ENCODE measurements at regions not wholly inside any gene's neighbourhood (a gene's known extent, or its start where the extent isn't known, plus 50 kb on each side); places are given as distances from the start of the nearest gene placed in this dataset.

DNA sequence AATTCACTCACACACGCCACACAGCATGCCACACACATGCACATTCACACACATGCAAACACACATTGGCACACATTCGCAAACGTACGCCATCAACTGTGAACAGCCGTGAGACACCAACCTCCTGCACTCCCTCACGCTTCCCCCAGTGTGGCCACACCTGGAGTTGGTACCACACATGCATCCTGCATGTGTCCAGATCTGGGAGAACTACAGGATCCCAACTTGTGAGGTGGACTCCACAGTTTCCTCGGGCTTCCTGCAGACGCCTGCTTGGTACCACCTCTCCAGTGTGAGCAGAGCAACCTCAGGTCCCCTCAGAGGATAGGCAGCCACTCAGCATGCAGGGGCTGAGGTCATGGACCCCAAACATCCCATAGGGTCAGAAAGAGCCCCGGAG is 239.0 kb downstream of the EIPR1 start:
- no peak for DNase-seq

DNA sequence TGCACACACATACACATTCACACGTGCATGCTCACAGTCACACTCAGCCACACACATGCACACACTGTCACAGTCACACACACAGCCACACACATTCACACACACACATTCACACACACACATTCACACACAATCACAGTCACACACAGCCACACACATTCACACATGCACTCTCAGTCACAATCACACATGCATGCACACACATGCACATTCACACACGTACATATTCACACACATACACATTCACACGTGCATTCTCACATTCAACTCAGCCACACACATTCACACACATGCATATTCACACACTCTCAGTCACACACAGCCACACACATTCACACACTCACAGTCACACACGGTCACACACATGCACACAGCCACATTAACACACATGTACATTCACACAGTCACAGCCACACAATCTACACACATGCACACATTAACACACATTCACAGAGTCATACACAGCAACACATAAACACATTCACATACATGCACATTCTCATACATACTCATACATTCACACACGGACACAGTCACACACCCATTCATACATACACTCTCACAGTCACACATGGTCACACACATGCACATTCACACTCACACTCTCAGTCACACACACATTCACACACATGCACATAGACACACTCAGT is 239.8 kb downstream of the EIPR1 start:
- DNase-seq: no peak

DNA sequence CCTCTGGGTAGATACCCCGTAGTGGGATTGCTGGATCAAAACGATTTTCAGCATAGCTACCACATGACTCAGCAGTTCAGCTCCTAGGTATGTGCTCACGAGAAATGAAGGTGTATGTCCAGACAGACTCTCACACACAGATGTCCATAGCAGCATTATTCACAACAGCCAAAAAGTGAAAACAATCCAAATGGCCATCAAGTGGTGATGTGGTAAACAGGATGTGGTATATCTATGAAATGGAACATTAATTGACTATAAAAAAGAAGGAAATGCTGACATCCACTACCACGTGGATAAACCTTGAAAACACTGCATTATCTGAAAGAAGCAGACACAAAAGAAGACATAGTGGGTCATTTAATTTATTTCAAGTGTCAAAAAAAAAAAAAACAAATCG is 241.9 kb downstream of the EIPR1 start:
- no peak for DNase-seq

DNA sequence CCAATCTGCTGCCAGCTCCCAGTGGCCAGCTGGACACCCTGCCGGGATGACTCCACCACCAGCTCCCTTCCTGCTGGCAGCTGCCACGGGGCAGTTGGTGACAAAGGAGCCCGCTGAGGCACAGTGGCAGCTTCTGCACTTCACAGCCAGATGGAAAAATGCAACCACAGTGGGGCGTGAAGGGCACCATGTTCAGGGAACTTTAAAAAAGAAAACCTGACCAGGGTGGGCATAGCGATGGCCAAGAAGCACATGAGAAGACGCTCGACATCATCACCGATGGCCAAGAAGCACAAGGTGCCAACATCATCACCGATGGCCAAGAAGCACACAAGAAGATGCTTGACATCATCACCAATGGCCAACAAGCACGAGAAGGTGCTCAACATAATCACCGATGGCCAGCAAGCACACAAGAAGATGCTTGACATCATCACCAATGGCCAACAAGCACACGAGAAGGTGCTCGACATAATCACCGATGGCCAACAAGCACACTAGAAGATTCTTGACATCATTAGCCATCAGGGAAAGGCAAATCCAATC is 243.5 kb downstream of the EIPR1 start:
- no peak for DNase-seq

DNA sequence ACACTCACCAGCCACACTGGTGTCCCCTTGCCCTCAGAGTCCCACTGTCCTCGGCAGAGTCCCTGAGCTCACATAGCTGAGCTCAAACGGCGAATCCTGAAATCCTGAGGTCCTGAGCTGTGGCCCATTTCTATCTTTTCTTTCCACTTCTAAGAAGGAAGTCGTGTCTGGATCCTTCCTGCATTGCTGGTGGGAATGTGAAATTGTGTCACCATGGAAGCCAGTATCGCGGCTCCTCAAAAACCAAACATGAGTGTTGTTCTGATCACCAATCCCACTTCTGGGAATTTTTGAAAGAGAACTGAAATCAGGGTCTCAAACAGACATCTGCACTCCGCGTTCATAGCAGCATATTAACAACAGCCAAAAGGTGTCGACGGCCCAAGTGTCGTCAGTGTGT is 244.7 kb downstream of the EIPR1 start:
- no peak for DNase-seq

DNA sequence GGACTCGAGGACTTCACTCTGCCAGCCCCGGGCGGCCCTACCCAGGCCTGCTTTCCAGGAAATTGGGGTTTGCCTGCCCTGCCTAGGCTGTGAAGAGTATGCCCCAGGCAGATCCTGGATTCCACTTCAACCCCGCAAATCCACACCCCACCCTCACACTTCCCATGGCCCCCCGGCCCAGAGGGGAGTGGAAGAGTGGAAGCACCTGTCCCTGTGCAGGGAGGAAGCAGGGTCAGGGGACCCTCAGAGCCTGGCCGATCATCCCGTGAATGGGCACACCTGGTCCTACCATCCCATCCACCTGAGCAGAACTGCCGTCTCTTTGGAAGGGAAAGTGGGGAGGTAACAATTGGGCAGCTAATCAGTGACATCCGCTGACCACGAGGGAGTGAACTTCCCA is 245.2 kb downstream of the EIPR1 start:
- no peak for DNase-seq

DNA sequence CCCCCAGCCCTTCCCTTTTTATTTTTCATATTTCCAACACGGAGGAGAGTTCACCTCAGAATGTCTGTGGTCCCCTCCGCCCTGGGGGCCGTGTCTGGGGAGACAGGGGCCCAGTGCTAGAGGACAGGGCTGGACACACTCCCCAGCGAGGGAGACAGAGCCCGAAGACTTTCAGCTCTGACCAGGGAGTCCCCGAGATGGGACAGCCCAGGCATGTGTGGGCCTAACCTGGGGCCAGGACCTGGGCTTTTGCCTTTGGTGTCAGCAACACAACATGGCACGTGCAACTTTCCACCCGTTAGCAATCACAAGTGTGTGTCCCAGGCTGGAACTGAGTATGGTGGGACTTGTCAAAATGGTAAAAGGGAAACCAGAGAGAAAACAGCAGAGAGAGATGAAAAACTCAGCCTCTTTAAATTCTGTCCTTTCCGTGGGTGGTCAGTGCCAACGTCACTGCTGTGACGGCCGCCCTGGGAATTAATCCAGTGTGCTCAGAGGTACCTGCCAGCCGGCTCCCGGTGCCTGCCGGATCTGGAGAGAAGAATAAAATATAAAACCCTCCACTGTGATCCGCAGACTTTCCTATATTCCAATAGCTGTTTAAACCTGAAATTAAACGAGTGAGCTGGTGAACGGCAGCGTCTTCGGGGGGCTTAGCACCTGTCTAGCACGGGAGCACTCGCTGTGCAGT is 245.8 kb downstream of the EIPR1 start:
- no peak for DNase-seq

DNA sequence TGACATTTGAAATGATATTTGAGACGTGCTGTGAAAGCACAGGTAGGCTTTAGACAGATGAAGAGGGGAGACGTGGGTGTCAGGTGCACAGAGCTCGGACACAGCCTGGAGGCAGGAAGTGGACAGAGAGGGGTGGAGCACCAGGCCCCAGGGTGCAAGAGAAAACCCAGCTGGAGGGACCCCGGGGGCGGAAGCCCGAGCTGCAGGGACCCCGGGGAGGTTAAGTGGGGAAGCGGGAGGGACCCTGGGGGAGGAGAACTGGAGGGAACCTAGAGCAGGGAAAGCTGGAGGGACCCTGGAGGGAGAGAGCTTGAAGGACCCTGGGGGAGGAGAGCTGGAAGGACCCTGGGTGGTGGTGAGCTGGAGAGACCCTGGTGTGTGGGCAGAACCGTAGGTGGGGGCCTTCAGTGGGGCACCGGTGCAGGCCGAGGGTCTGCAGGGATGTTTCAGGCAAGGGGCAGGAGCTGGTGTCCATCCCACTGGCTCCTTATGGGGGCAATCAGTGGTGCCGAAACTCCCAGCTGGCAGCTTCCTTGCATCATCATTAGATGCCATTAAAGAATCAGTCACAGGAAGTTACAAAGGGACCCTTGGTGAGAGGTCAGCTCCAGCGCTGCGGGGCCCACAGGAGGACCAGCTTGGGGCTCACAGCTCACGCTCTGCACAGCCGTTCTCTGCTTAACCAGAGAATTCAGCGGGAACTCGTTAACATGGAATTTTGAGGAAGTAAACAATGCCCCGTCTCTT is 246.6 kb downstream of the EIPR1 start:
- DNase-seq: no peak

DNA sequence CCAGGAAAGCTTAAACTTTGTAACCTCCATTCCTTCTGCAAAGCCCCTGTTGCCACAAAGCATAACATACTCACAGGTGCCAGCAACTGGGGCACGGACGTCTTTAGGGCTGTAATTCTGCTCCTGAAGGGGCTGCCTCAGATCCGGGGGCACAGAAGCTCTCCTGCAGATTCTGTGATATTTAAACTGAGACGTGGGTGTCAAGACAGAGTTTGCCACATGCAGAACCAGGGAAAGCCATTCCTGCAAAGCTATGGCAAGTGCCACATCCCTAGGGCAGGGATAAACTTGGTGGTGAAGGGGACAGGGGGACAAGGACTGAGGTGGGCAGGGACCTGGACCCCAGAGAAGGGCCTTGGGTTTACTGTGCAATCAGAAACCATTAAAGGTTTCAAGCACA is 247.2 kb downstream of the EIPR1 start:
- DNase-seq: no peak

DNA sequence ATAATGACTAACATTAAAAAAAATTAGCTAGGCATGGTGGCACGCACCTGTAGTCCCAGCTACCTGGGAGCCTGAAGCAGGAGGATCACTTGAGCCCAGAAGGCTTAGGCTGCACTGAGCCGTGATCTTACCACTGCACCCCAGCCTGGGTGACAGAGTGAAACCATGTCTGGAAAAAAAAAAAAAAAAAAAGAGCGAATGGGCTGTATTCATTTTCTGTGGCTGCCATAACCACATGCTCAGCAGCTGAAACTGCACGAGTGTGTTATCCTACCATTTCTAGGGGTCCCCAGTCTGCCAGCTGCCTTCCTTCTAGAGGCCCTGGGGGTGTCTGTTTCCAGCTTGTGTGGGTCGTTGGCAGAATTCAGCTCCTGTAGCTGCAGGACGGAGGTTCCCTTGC is 247.8 kb downstream of the EIPR1 start:
- no peak for DNase-seq

DNA sequence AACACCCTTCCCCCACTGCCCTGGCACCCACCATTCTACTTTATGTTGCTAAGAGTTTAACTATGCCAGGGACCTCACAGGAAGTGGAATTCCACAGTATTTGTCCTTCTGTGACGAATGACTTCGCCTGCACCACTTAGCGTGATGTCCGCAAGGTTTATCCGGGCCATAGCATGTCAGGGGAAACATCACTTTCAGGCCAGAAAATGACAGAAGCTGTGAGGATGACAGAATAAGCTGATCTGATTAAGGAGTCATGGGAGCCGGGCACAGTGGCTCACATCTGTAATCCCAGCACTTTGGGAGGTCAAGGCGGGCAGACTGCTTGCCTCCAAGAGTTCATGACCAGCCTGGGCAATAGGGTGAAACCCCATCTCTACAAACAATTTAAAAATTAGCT is 248.8 kb downstream of the EIPR1 start:
- no peak for DNase-seq

DNA sequence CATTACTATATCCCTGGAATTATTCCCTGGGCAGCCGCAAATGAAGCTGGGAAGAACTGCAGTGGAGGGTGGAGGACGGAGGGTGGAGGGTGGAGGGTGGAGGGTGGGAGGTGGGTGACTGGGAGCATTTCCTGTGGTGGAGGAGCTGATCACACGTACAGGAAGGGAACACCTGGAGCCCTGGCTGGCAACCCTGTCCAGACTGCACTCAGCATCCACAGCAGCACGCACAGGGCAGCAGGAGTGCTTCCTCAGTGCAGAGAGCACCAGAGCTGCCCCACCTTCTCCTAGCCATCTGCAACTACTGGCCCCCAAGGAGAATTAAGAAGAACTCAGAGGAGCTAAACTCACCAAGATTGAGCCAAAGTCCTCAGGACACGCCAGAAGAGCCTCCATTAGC is 249.9 kb downstream of the EIPR1 start:
- peak; percentile 61 for DNase-seq

DNA sequence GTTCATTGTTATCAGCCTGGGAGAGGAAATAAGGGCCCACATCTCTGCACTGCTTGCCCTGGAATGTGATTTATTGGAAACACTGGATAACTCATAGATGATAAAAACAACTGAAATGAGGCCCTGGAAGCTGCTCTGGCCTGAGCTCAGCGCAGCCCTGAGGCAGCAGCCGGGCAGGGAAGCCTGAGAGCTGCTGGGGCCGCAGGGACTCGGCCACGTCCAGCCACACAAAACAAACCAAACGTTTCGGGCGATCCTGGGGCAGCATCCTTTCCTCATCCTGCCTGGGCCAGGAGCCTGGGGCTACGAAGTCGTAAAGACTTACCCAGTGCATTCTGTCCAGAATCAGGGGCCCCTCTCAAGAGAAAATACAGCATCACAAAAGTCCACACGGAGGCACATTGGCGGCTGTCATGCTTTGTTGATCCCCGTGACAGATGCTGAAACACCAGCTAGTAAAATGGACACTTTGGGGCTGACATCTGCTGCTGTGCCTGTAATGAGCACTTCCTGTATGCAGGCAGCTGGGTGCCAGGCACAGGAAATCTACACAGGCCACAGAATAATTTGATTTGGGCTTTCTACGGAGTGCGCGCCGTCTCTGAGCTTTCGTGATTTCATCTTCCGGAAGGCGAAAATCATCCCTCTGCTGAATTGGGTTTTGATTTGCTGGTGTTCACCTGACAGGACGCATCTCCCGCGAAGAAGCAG is 250.6 kb downstream of the EIPR1 start:
- peak; percentile 62 for DNase-seq

DNA sequence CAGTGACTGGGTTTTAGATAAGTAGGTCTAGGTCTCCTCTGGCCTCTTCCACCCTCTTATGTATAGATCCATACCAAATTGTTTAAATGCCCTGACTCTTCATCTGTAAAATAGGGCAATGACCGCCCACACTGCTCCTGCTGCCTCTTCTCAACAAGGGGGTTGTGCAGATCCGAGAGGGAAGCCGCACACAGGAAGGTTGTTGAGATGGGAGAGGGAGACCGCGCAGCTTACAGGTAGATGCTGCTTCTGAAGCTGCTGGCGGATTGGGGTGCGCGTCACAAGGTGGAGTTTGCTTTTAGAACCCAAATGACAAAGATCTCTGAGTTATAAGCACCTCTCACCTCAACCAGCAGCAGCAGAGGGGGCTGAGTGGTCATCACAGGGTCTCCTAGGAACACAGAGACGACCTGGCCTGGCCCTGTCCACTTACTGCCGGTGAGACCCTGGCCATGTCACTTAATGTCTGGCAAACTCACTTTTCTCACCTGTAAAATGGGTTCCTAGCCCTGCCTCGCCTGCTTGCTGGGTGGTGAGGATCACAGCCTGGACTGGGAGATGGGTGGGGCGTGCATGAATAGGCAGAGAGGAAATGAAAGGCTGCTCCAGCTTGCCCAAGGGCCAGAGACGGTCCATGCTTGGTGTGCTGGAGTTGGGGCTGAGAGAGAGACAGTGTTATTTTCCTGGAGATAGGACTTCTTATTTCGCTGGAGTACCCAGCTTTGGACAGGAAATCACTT is 251.3 kb downstream of the EIPR1 start:
- DNase-seq: peak; percentile 48

DNA sequence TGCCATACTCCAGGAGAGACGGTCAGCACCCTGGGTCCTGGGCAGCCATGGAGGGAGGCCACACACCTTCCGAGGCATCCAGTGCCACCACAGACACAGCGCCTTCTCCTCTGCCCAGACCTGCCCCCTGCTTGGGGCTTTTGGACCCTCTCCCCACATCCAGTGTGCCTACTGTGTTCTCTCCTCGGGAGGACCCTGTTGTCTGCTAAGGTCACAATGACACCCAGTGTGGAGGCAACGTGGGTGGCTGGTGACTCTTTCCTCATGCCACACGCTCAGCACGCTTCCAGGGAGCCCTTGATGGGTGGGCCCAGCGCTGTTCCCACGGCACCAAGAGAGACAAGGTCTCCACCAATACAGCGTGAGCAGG is 251.9 kb downstream of the EIPR1 start:
- DNase-seq: no peak

DNA sequence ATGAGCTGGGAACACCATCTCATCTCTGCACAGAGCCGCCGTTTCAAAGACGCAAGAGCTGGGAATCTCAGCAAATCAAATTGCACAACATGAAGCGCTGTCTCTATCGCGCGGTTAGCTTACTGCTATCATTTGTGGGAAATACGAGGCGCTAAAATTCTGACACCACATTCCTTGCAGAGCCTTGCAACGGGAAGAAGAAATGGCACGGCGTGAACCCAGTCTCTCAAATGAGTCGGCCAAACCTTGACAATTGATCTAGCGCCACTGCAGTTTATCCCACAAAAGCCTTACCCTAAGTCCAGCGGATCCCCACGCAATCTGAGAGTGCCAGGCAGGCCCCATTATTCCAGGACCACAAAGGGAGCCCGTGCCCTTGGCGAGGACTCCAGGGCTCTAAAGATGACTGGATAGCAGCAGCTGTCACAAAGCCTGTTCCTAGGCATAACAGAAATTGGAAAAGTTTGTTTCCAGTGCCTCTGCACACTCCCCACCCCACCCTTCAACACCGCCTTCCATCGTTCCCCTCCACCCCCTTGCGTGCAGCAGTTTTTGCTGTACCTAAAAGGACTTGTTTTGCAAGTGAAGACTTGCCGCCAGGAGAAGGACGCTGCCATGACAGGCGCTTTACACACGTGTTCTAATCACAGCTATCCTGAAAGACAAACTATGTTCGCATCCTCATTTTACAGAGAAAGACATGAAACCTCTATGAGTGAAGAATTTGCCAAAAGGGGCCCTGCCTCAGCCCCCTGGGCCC is 252.4 kb downstream of the EIPR1 start:
- peak; percentile 72 for DNase-seq

DNA sequence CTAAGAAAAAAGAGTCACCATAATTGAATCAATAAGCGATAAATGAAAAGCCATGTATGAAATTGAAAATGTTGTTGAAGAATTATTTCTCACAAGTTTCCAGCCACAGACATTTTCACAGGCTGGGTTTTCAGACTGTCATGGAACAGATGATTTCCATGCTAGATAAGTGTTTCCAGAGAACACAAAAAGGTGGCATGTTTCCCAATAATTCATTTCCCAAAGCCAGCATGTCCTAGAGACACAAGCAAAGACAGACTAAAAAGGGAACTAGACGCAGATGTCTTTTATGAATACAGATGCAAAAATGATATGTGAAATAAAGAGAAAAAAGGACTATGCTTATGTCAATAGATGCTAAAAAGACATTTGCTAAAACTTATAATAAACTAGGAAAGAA is 255.1 kb downstream of the EIPR1 start:
- DNase-seq: no peak

DNA sequence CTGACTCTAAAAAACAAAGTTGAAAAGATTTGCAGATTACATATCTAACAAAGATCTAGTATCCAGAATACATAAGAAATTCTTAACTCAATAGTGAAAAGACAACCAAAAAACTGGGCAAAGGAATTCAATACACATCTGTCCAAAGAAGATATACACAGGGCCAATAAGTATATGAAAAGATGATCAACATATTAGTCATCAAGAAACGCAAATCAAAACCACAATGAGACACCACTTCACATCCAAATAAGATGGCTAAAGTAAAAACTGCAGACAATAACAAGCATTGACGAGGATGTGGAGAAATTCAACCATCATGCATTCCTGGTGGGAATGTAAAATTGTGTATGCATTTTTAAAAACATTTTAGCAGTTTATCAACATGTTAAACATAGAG is 256.0 kb downstream of the EIPR1 start:
- no peak for DNase-seq

DNA sequence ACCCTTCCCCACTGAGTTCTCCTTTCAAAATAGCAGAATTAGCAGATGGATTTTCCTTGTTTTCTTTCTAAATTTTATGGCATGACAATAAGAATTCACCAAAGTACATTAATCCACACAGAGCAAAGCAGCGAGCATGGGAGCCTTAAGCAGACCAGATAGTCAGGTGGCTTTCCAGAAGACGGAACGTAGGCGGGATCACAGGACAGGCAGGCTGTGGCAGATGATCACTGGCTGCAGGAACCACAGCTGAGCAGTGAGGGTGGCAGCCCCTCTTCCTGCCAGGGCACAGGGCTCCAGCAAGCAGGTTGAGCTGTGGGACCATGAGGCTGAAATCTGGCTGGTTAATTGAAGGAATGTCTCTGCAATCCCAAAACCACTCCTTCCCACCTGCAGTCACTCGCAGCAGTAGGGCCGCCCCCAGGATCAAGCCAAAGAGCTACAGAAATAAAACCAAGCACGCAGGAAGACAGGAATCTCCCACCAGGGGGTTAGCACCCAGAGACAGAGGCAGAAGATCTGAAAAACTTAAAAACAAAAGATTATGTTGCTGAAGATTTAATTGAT is 259.9 kb downstream of the EIPR1 start:
- DNase-seq: no peak

DNA sequence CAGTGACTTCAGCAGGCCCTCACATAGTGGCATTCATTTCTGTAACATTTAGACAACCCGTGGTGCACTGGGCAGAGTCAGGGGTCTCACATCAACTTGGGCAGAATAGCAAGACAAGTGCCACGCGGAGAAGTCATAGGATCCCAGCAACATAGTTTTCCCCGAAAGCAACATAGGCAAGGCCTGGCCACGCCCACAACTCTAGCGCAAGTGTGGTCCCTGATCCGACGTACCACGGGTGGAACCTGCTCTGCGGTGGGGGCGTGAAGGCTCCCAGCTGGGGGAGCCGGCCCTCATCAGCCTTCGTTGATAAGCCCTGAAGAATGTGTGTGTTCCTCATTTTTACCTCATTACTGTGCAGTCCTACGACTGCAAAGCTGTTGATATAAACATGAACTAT is 261.2 kb downstream of the EIPR1 start:
- no peak for DNase-seq

DNA sequence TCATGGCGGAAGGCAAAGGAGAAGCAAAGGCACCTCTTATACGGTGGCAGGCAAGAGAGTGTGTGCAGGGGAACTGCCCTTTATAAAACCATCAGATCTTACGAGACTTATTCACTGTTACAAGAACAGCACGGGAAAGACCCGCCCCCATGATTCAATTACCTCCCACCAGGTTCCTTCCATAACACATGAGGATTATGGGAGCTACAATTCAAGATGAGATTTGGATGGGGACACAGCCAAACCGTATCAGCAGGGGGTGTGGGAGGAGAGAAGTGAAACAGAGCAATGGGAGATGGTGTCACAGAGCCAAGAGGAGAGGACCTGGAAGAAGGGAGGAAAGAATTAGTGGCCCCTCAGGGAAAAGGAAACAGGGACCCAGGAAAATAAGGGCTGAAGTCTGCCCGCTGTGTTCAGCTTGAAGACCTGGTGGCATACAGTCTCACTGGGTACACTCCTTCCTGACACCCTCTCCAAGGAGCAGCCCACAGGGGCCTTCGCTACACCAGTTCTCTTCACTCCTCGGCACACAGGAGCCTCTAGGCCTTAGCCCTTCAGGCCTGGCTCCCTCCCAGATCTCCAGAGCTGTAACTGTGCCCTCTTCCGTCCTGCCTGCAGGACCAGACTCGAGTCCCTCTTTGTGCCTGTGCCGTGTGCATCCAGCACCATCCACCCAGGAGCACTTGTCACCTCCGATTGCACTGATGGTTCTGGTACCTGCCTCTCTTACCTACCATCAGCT is 262.1 kb downstream of the EIPR1 start:
- DNase-seq: no peak

Measured in SHP77 treated with DMSO at 0.1 percent for 48 hours (cell line).